ENCODE measurements at regions not wholly inside any gene's neighbourhood (a gene's known extent, or its start where the extent isn't known, plus 50 kb on each side); places are given as distances from the start of the nearest gene placed in this dataset.
A peak's percentile ranks its signal among the peaks of the same experiment; 100 is the strongest.

GRCh38 chr12:58291106-58291505 is 349.7 kb downstream of the ATP23 start:
- Histone ChIP-seq H3K36me3 (ENCODE audit: control insufficient read depth, insufficient read depth, low read length) (no peaks in the 10 kb centered on the region), H3K27ac (ENCODE audit: low read length) (no peak overlapping the region), H3K4me1 (ENCODE audit: control insufficient read depth, insufficient read depth, low read length) (no peaks in the 10 kb centered on the region), H3K9me3 (ENCODE audit: control insufficient read depth, insufficient read depth, low read depth, low read length) (no peaks in the 10 kb centered on the region), H3K4me3 (ENCODE audit: low read depth in 2 of 2, low read length in 2 of 2) (no peak overlapping the region), H3K27me3 (ENCODE audit: control insufficient read depth, insufficient read depth, low read length) (no peaks in the 10 kb centered on the region)
- POLR2A ChIA-PET = no interaction called here
- TF ChIP-seq SIN3A (IDR thresholded peaks at IDR 0.05; ENCODE audit: borderline replicate concordance, insufficient read depth, low read depth, low read length) = no peak
- TF ChIP-seq TCF7L2 (IDR thresholded peaks at IDR 0.05; ENCODE audit: low read depth, low read length) = peak; percentile 47; the same call in 1 of the 2 replicates
- no peak for DNase-seq (ENCODE audit: low read depth, low spot score)
- BruUV-seq (replicated peaks) = no TSS peak
- ATAC-seq = no peak
- intact Hi-C loops (cut with micrococcal nuclease; ENCODE audit: unreplicated experiment) = no loop called here
- CTCF ChIA-PET = no interaction called here
- in situ Hi-C loops (cut with HindIII; ENCODE audit: low pct_unique_long_range_greater_than_20kb, low sequenced_read_pairs) = no loop called here

- in situ Hi-C loops (cut with HindIII; ENCODE audit: low pct_unique_long_range_greater_than_20kb, low sequenced_read_pairs) = no loop called here
Measured at GRCh38 chr12:58293308-58293982, 352.1 kb downstream of the ATP23 start.

More at GRCh38 chr12:58293308-58293982, 352.1 kb downstream of the ATP23 start:
- no peak for DNase-seq (ENCODE audit: low read depth, low spot score)
- Histone ChIP-seq H3K4me3 (ENCODE audit: low read depth in 2 of 2, low read length in 2 of 2) (no peak overlapping the region), H3K27ac (ENCODE audit: low read length) (no peak overlapping the region), H3K36me3 (ENCODE audit: control insufficient read depth, insufficient read depth, low read length) (no peaks in the 10 kb centered on the region), H3K27me3 (ENCODE audit: control insufficient read depth, insufficient read depth, low read length) (no peaks in the 10 kb centered on the region), H3K4me1 (ENCODE audit: control insufficient read depth, insufficient read depth, low read length) (no peaks in the 10 kb centered on the region), H3K9me3 (ENCODE audit: control insufficient read depth, insufficient read depth, low read depth, low read length) (no peaks in the 10 kb centered on the region)
- ChIA-PET POLR2A (no interaction called here), CTCF (no interaction called here)
- intact Hi-C loops (cut with micrococcal nuclease; ENCODE audit: unreplicated experiment) = no loop called here
- no peak for ATAC-seq
- BruUV-seq (replicated peaks) = no TSS peak
- TF ChIP-seq SIN3A (IDR thresholded peaks at IDR 0.05; ENCODE audit: borderline replicate concordance, insufficient read depth, low read depth, low read length) (no peak), POLR2AphosphoS5 (IDR thresholded peaks at IDR 0.05; ENCODE audit: low read depth, low read length) (no peak), REST (IDR thresholded peaks at IDR 0.05; ENCODE audit: insufficient read depth in 1 of 2, low read depth in 2 of 2, low read length in 1 of 2) (no peak), CTCF (IDR thresholded peaks at IDR 0.05) (no peak), TCF7L2 (IDR thresholded peaks at IDR 0.05; ENCODE audit: low read depth, low read length) (no peak)

Measured in Panc1 (cell line).